Adrenal gland (tissue), 9 donors: ENCODE measurements at regions not wholly inside any gene's neighbourhood (a gene's known extent, or its start where the extent isn't known, plus 50 kb on each side); places are given as distances from the start of the nearest gene placed in this dataset.

ENCODE experiments used
- DNase-seq, 7 donors: peaks; one replicate each; pipeline ENCODE4 v3.0.0-alpha.2; 2019 to 2020
- H3K27ac ChIP-seq, 5 donors: fragments of 200-600 bp; sonication (generic) in 4 of 5; 1 replicate in 3 of 5; 2 replicates in 2 of 5; pipeline versions ENCODE4 v1.5.1 to v1.8.0; 2016 to 2020; ENCODE audit warnings: mild to moderate bottlenecking in 1 of 5
- H3K27me3 ChIP-seq: fragments of 200-600 bp; 2 replicates; pipeline ENCODE4 v1.8.0; 2021
- H3K36me3 ChIP-seq, 2 donors: fragments of 200-600 bp; replicated peaks in 1 of 2; 1 replicate in 1 of 2; 2 replicates in 1 of 2; pipeline versions ENCODE4 v1.5.1 to v1.8.0; 2018 to 2022
- H3K4me1 ChIP-seq, 2 donors: fragments of 200-600 bp; replicated peaks in 1 of 2; 1 replicate in 1 of 2; 2 replicates in 1 of 2; pipeline versions ENCODE4 v1.5.1 to v1.8.0; 2018 to 2021
- H3K4me3 ChIP-seq, 4 donors: fragments of 200-600 bp; sonication (generic) in 3 of 4; one replicate each; pipeline ENCODE4 v1.5.1; 2016 to 2018
- H3K9me3 ChIP-seq, 3 donors: fragments of 200-600 bp; sonication (generic) in 1 of 3; replicated peaks in 1 of 3; 1 replicate in 2 of 3; 2 replicates in 1 of 3; pipeline versions ENCODE4 v1.5.1 to v1.8.0; 2016 to 2021
- POLR2A ChIP-seq, 2 donors: fragments of 450-650 bp; IDR thresholded peaks; one replicate each; pipeline ENCODE4 v1.6.1; 2017; ENCODE audit warnings: antibody characterized with exemption in 2 of 2, mild to moderate bottlenecking in 2 of 2, moderate library complexity in 1 of 2
- WGBS, 4 donors: extraction: QIAGEN DNeasy Blood & Tissue Kit in 2 of 4; methylation state at CpG; one replicate each; pipeline versions ENCODE4 v1.1.5 to v1.1.7; 2013 to 2017; 5-methylcytosine and 5-hydroxymethylcytosine counted together
- intact Hi-C, 2 donors: fragments of 100-400 bp; cut with DNase I; formaldehyde crosslinking; loops; one replicate each; pipeline versions ENCODE4 v1.14.1 to v1.15.0; 2022 to 2023
- TF ChIP-seq, protein P1 (sequence below), 6 experiments: fragments of 450-650 bp in 4 of 6; fragments of 200-600 bp in 2 of 6; sonication (generic) in 1 of 6; IDR thresholded peaks; 1 replicate in 5 of 6; 2 replicates in 1 of 6; pipeline versions ENCODE4 v1.5.1 to v1.8.0; 2016 to 2021; ENCODE audit warnings: antibody characterized with exemption in 6 of 6, mild to moderate bottlenecking in 2 of 6, moderate library complexity in 1 of 6
- donor health status: healthy with polysubstance abuse.
- donor health status: Bipolar disorder and iron deficiency.
- donor health status: DM: yes; HTN: yes; CAD: no.
- donor health status: DM: no; HTN: no; CAD: no.
- donor health status: DM: no; HTN: no; CAD: no.

DNA sequence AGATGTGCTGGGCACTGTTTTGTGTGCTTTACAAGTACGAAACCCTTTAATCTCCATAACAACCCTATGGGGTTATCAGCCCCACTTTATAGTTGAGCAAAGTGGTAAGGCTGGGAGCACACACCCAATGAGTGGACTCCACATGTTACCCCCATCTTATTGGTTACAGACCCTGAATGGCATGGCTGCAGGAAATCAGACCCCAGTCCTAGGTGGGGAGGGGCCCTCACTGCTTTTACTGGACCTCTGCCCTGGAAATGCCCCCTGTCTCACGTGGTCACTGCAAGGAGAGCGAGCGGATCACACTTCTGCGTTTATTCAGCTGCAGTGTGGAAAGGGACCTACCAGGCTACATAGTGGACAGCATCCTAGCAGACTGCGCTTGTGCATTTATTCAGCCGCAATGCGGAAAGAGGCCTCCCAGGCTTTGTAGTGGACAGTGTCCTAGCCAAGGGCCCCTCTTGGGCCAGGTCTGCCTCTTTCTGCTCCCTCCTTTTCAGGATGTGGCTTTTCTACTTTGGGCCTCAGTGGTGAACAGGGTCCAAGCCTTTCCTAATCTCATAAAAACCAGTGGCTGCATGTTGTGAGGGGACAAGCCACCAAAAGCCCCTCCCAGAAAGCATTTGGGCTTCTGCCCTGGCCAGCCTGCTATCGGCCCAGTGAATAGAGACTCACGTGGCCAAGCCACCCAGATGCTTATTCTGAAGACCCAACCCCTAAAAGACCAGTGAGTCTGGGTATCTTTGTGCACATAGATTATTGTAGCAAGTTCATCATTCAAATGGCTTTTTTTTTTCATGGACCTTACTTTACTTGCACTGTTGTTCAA is 405.7 kb upstream of the RNF32 start:
- TF ChIP-seq, protein P1, sequence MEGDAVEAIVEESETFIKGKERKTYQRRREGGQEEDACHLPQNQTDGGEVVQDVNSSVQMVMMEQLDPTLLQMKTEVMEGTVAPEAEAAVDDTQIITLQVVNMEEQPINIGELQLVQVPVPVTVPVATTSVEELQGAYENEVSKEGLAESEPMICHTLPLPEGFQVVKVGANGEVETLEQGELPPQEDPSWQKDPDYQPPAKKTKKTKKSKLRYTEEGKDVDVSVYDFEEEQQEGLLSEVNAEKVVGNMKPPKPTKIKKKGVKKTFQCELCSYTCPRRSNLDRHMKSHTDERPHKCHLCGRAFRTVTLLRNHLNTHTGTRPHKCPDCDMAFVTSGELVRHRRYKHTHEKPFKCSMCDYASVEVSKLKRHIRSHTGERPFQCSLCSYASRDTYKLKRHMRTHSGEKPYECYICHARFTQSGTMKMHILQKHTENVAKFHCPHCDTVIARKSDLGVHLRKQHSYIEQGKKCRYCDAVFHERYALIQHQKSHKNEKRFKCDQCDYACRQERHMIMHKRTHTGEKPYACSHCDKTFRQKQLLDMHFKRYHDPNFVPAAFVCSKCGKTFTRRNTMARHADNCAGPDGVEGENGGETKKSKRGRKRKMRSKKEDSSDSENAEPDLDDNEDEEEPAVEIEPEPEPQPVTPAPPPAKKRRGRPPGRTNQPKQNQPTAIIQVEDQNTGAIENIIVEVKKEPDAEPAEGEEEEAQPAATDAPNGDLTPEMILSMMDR (IDR thresholded peaks at IDR 0.05) = no peak
- no peak for TF ChIP-seq POLR2A (IDR thresholded peaks at IDR 0.05)
- intact Hi-C loops = no loop called here
- Histone ChIP-seq H3K27ac (no peak overlapping the region), H3K4me1 (no peaks in the 10 kb centered on the region), H3K36me3 (no peaks in the 10 kb centered on the region), H3K9me3 (no peaks in the 10 kb centered on the region), H3K4me3 (no peak overlapping the region), H3K27me3 (no peaks in the 10 kb centered on the region)
- no peak for DNase-seq
- WGBS, 4 donors = 67 to 84% (median 82%) methylated on average over 6 to 10 of the region's 10 CpGs

DNA sequence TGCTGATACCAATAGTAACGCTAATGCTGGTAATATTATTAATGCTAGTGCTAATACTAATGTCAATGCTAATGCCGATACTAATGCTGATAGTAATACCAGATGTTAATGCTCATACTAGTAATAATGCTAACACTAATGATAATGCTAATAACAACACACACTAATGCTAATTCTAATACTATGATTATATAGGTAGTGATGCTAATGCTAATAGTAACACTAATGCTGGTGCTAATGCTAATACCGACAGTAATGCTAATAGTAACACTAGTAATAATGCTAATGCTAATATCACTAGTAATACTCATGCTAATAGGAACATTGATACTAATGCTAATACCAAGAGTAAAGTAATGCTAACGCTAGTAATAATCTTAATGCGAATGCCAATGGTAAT is 406.4 kb upstream of the RNF32 start:
- H3K4me3 ChIP-seq = no peak overlapping the region
- DNase-seq = no peak

DNA sequence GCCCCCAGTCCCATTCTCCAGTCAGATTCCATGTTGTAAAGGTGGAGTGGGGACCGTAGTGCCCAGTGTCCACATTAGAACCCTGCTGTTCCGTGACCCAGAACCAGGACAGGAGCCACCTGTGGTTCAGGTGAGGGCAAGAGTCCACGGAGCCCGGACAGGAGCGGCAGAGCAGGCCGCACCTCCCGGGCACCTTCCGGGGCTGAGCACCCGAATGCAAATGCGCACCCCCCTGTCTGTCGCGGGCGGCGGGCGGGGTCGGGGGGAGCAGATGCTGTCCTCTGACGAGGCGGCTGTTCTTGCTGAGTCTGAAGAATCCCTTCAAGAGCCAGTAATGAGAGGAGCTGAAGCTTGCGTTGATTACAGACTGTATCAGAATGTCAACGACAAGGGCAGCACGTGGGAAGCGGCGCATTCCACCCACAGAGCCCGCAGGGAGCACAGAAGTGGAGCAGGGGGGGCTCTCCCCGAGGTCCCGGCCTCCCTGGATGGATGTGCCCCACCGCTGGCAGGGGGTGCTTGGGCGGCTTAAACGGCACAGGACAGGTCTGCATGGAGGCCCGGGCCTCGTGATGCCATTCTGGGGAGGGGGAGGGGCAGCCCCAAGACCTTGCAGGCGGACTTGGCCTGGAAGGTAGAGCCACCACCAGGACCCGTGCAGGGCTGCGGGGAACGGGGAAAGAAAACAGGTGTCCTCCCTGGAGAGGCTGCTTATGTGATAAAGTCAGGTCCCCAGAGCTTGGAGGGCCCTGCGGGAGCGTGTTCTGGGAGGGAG is 407.5 kb upstream of the RNF32 start:
- Histone ChIP-seq H3K4me1 (no peaks in the 10 kb centered on the region), H3K4me3 (no peak overlapping the region), H3K27me3 (no peaks in the 10 kb centered on the region), H3K9me3 (no peaks in the 10 kb centered on the region), H3K27ac (no peak overlapping the region), H3K36me3 (no peaks in the 10 kb centered on the region)
- no peak for DNase-seq
- WGBS, 4 donors = 88 to 93% (median 93%) methylated on average over 32 to 37 of the region's 37 CpGs
- intact Hi-C loops = no loop called here
- TF ChIP-seq POLR2A (IDR thresholded peaks at IDR 0.05) = no peak
- TF ChIP-seq, protein P1 (IDR thresholded peaks at IDR 0.05) = no peak

More for the DNA sequence above, 406.4 kb upstream of the RNF32 start:
- no peaks in the 10 kb centered on the region for H3K4me1 ChIP-seq
- TF ChIP-seq, protein P1 (IDR thresholded peaks at IDR 0.05) = no peak
- no peak for TF ChIP-seq POLR2A (IDR thresholded peaks at IDR 0.05)
- H3K27ac ChIP-seq = no peak overlapping the region
- 93 to 98% (median 96%) methylated on average over 5 of the region's 5 CpGs for WGBS, 4 donors
- no peaks in the 10 kb centered on the region for H3K36me3 ChIP-seq
- no peaks in the 10 kb centered on the region for H3K27me3 ChIP-seq
- no peaks in the 10 kb centered on the region for H3K9me3 ChIP-seq
- intact Hi-C loops = no loop called here

DNA sequence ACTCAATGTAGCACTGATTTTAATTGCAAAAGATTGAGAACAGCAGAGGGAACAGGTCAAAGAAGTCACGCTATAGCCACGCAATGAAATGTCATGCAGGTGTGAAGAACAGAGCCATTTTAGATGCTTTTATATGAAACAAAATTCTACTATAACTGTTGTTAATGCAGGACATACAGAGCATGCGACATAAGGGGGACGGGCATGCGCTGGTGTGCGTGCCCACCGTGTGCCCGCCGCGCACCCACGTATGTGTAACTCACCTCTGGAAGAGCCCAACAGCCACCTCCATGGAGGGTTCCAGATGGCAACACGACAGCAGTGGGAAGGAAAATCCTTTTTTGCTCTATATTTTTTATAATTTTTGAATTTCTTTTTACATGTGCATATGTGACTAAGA is 410.0 kb upstream of the RNF32 start:
- 92 to 96% (median 95%) methylated on average over 12 of the region's 12 CpGs for WGBS, 4 donors
- no peak for DNase-seq
- Histone ChIP-seq H3K4me3 (no peak overlapping the region), H3K4me1 (no peaks in the 10 kb centered on the region), H3K27me3 (no peaks in the 10 kb centered on the region), H3K27ac (no peak overlapping the region), H3K9me3 (no peaks in the 10 kb centered on the region), H3K36me3 (no peaks in the 10 kb centered on the region)
- intact Hi-C loops = no loop called here
- TF ChIP-seq, protein P1 (IDR thresholded peaks at IDR 0.05) = no peak
- TF ChIP-seq POLR2A (IDR thresholded peaks at IDR 0.05) = no peak
